HEK293T (cell line): ENCODE measurements at regions not wholly inside any gene's neighbourhood (a gene's known extent, or its start where the extent isn't known, plus 50 kb on each side); places are given as distances from the start of the nearest gene placed in this dataset.

Source experiments
- CTCF ChIA-PET: fragments of 350-600 bp; formaldehyde crosslinking; extraction: SDS; loops from one replicate; lab custom pipeline; 2021; ENCODE audit warnings: antibody characterized with exemption, inconsistent platforms; lab: Yijun Ruan, JAX
- POLR2A ChIA-PET: fragments of 350-600 bp; formaldehyde crosslinking; extraction: SDS; loops from one replicate; lab custom pipeline; 2020; ENCODE audit warnings: antibody characterized with exemption, inconsistent platforms; lab: Yijun Ruan, JAX
- DNase-seq: peaks from one replicate; pipeline ENCODE4 v3.0.0; 2012; ENCODE audit warnings: mixed read lengths; ENCODE audit errors: extremely low spot score
- ARNT ChIP-seq: fragments of 450-650 bp; IDR thresholded peaks from 2 replicates; pipeline ENCODE4 v1.6.1; 2017; ENCODE audit warnings: mild to moderate bottlenecking
- BHLHE40 ChIP-seq: fragments of 450-650 bp; IDR thresholded peaks from 2 replicates; pipeline ENCODE4 v1.6.1; 2016; ENCODE audit warnings: mild to moderate bottlenecking, moderate library complexity, borderline replicate concordance
- CTBP1 ChIP-seq: fragments of 450-650 bp; IDR thresholded peaks from 2 replicates; pipeline ENCODE4 v1.6.1; 2016; ENCODE audit warnings: borderline replicate concordance
- ELF4 ChIP-seq: fragments of 450-650 bp; IDR thresholded peaks from 2 replicates; pipeline ENCODE4 v1.6.1; 2017; ENCODE audit warnings: antibody characterized with exemption
- FOXA1 ChIP-seq: fragments of 450-650 bp; IDR thresholded peaks from 2 replicates; pipeline ENCODE4 v1.6.1; 2016; ENCODE audit warnings: mild to moderate bottlenecking
- FOXK2 ChIP-seq: fragments of 450-650 bp; IDR thresholded peaks from 2 replicates; pipeline ENCODE4 v1.6.1; 2016; ENCODE audit warnings: mild to moderate bottlenecking
- FOXM1 ChIP-seq: fragments of 450-650 bp; IDR thresholded peaks from 2 replicates; pipeline ENCODE4 v1.6.1; 2017; ENCODE audit warnings: mild to moderate bottlenecking, borderline replicate concordance
- HDGF ChIP-seq: fragments of 450-650 bp; IDR thresholded peaks from 2 replicates; pipeline ENCODE4 v1.6.1; 2017; ENCODE audit warnings: antibody characterized with exemption, borderline replicate concordance
- L3MBTL2 ChIP-seq: fragments of 450-650 bp; conservative IDR thresholded peaks from 2 replicates; pipeline ENCODE4 v1.6.1; 2016; ENCODE audit warnings: mild to moderate bottlenecking
- LEF1 ChIP-seq: fragments of 450-650 bp; IDR thresholded peaks from 2 replicates; pipeline ENCODE4 v1.6.1; 2017; ENCODE audit warnings: mild to moderate bottlenecking, borderline replicate concordance
- NFRKB ChIP-seq: fragments of 450-650 bp; IDR thresholded peaks from 2 replicates; pipeline ENCODE4 v1.6.1; 2016; ENCODE audit warnings: mild to moderate bottlenecking, moderate library complexity
- PKNOX1 ChIP-seq: fragments of 450-650 bp; IDR thresholded peaks from 2 replicates; pipeline ENCODE4 v1.6.1; 2016
- SP1 ChIP-seq: fragments of 450-650 bp; IDR thresholded peaks from 2 replicates; pipeline ENCODE4 v1.6.1; 2017
- SUZ12 ChIP-seq: fragments of 450-650 bp; IDR thresholded peaks from 2 replicates; pipeline ENCODE4 v1.6.1; 2016; ENCODE audit warnings: mild to moderate bottlenecking
- TARDBP ChIP-seq: fragments of 450-650 bp; IDR thresholded peaks from 2 replicates; pipeline ENCODE4 v1.6.1; 2016
- ZNF384 ChIP-seq: fragments of 450-650 bp; IDR thresholded peaks from 2 replicates; pipeline ENCODE4 v1.6.1; 2016

DNA sequence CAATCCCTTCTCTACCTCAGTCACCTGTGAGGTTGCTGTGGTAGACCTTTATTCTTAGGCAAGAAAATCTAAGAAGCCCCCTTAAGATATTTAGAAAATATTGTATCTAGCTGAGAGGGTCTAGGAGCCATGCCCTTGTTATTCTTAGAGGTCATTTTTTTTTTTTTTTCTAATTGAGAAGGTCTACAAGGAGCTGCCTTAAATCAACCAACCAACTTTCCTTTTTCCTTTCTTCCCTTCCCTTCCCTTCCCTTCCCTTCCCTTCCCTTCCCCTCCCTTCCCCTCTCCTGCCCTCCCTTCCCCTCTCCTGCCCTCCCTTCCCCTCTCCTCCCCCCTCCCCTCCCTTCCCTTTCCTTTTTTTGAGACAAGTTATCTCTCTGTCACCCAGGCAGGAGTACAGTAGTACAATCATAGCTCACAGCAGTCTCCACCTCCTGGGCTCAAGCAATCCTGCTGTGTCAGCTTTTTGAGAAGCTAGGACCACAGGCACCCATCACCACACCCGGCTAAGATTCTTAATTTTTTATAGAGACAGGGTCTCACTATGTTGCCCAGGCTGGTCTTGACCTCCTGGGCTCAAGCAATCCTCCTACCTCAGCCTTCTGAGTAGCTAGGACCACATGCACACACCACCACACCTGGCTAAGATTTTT lies 668.4 kb upstream of the FBXO33 start:
- ChIA-PET CTCF (no interaction called here), POLR2A (no interaction called here)
- TF ChIP-seq CTBP1 = no peak
- no peak for TF ChIP-seq HDGF
- TF ChIP-seq FOXA1 = no peak
- no peak for TF ChIP-seq SP1
- TF ChIP-seq PKNOX1 = no peak
- TF ChIP-seq LEF1 = no peak
- no peak for DNase-seq

DNA sequence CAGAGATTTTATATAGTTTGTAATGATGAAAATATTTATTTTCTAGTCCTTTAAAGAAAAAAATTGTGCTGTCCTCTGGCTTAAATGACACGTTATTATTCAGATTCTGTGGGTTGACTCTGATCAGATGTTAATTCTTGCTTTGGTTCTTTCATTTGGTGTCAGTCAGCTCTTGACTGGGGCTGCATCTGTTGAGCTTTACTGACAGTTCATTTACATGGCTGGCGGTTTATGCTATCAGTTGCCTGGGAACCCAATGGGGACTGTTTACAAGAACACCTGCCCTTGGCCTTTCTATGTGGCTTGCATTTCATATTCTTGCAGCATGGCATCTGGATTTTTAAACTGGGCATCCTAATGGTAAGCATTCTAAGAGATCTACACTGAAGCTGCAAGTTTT lies 667.1 kb upstream of the FBXO33 start:
- POLR2A ChIA-PET = no interaction called here
- CTCF ChIA-PET = no interaction called here
- no peak for DNase-seq
- TF ChIP-seq ARNT = no peak
- no peak for TF ChIP-seq PKNOX1
- TF ChIP-seq FOXA1 = no peak
- TF ChIP-seq NFRKB = no peak
- no peak for TF ChIP-seq TARDBP
- no peak for TF ChIP-seq SP1
- no peak for TF ChIP-seq LEF1
- no peak for TF ChIP-seq FOXM1
- TF ChIP-seq BHLHE40 = no peak
- no peak for TF ChIP-seq HDGF
- TF ChIP-seq L3MBTL2 = no peak
- no peak for TF ChIP-seq SUZ12
- no peak for TF ChIP-seq ELF4
- no peak for TF ChIP-seq FOXK2
- no peak for TF ChIP-seq ZNF384
- TF ChIP-seq CTBP1 = no peak

GRCh38 chr14:40098468-40098867 lies 666.2 kb upstream of the FBXO33 start:
- no peak for TF ChIP-seq ARNT
- no peak for TF ChIP-seq ELF4
- TF ChIP-seq LEF1 = no peak
- no peak for TF ChIP-seq PKNOX1
- TF ChIP-seq TARDBP = no peak
- ChIA-PET CTCF (no interaction called here), POLR2A (no interaction called here)
- no peak for DNase-seq

DNA sequence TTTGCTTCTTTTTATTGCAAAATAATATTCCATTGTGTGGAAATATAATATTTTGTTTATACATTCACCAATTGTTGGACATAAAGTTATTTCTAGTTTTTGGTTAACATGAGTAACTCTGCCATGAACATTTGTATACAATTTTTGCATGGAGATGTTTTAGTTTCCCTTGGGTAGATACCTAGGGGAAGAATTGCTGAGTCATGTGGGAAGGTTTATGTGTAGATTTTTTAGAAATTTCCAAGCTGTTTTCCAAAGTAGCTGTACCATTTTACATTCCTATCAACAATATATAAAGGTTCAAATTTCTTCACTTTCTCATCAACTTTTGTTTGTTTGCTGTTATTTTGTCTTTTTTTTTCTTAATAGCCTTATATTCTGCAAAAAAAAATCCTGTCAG lies 664.7 kb upstream of the FBXO33 start:
- DNase-seq = no peak
- CTCF ChIA-PET = no interaction called here
- POLR2A ChIA-PET = no interaction called here
- TF ChIP-seq SUZ12 (no peak), FOXM1 (no peak), CTBP1 (no peak), ZNF384 (no peak), PKNOX1 (no peak), LEF1 (no peak), ARNT (no peak), L3MBTL2 (no peak), FOXA1 (no peak), ELF4 (no peak), HDGF (no peak), NFRKB (no peak), TARDBP (no peak), SP1 (no peak), FOXK2 (no peak), BHLHE40 (no peak)

DNA sequence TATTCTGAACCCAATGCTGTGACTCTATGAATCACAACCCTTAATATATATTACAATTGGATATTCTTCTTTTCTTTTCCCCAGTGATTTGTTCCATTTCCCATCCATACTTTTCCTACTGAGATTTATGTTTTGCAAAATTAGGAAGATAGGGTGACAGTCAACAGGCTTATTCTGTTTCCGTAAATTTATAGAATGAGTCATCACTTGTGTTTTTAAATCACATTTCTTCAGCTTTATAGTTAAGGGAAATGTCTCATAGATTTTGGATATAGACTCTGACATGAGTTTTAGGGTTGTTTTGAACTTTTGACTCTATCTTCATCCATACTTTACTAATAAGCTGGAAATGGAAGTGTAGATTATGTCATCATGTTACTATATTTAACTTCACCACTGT lies 661.6 kb upstream of the FBXO33 start:
- no peak for TF ChIP-seq NFRKB
- no peak for TF ChIP-seq LEF1
- TF ChIP-seq FOXM1 = no peak
- TF ChIP-seq BHLHE40 = no peak
- TF ChIP-seq FOXA1 = no peak
- no peak for TF ChIP-seq ZNF384
- no peak for TF ChIP-seq ELF4
- no peak for TF ChIP-seq HDGF
- no peak for TF ChIP-seq CTBP1
- TF ChIP-seq TARDBP = no peak
- no peak for TF ChIP-seq L3MBTL2
- no peak for TF ChIP-seq PKNOX1
- TF ChIP-seq FOXK2 = no peak
- TF ChIP-seq SP1 = no peak
- TF ChIP-seq ARNT = no peak
- TF ChIP-seq SUZ12 = no peak
- no peak for DNase-seq
- ChIA-PET POLR2A (no interaction called here), CTCF (no interaction called here)
